Caki2 (cell line): ENCODE measurements at regions not wholly inside any gene's neighbourhood (a gene's known extent, or its start where the extent isn't known, plus 50 kb on each side); places are given as distances from the start of the nearest gene placed in this dataset.

Experiments
- DNase-seq: peaks from one replicate; pipeline ENCODE4 v3.0.0-alpha.2; 2015; ENCODE audit warnings: low read depth
- in situ Hi-C: cut with HindIII; loops from 2 replicates; pipeline ENCODE4 v1.10.0; 2016; ENCODE audit warnings: low sequenced_read_pairs, low pct_unique_long_range_greater_than_20kb, mixed read lengths

DNA sequence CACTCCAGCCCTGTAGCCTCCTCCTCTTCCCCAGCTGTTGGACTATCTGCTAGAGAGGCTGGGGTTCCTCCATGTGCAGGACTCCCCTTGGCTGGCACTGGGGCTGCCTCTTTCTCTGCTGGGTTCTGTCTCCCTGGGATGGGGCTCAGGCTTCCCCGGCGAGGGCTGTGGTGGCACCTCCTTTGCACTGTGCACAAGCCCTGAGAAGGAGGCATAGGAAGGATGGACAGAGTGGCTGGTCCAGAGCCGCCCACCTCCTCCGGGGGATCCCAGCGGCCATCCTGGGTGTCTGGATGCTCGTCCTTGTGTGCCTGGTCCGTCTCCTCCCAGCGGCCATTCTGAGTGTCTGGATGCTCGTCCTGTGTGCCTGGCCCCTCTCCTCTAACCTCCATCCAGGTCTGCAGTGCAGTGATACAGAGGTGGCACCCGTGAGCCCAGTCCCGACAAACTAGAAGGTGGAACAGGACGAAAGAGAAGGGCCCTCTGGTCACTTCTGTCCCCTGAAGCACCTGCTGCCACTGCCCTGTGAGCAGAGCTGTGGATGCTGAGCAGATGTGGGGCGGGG is 633.7 kb downstream of the BRD1 start:
- DNase-seq = no peak
- in situ Hi-C loops = no loop called here

DNA sequence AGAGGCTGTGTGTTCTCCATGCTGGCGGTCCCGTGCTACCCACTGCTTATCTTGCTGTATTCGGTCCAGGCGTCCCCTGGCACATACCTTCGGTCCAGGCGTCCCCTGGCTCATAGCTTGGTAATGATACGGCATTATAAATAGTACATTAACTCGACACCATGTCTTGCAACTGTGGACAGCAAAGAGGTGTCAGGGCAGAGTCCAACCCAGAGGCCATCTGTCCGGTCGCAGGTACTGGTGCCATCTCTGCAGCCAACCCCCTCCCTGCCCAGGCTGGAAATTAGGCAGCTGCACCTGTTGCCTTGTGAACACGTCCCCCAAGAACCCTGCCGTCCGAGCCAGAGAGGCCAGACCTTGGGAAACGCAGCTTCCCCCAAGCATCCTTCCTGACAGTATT is 634.3 kb downstream of the BRD1 start:
- DNase-seq = no peak
- in situ Hi-C loops = no loop called here

DNA sequence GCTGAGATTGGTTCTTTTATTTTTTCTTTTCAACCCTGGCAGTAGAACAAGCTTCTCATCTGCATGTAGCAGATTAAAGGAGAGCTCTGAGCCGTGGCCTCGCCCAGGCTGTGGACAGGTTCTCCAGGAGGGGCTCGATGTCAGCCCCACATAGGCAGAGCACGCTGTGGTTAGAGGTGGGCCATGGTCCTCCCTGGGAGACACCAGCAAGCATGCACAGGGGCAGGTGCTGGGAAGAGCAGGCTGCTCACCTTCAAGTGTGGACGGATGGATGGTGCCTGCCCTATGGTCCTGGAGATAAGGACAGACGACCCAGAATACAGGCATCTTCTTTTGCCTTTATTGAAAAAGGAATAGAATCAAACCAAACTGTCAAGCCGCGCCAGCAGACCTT is 634.8 kb downstream of the BRD1 start:
- DNase-seq = no peak
- in situ Hi-C loops = no loop called here

DNA sequence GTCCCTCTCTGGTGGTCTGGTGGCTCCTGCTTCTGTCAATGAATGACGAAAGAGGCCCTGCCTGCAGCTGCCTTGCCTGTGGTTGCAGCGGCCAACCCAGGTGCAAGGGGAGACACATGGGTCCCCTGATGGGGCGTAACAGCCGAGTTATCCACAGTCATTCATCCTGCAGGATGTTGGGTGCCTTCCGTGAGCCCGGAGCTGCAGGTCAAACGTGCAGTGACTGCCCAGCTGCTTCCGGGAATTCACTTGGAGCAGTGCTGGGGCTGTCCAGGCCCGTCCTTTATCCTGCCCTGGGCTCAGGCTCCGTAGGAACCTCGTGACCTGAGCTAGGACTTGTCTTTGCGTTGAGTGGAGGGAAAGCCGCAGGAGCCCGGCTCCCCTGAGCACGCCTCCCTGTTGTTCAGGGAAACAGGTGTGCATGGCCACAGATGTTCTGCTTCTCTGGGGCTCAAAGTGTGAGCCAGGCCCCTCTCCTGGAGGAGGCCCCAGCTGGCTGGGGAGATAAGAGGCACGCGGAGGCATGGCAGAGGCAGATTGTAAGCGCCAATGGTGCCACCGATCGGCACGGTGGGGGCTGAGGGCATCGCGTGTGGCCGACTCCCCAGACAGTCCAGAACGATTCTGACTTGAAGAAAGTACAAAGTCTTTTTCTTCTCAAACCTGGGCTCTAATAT is 635.4 kb downstream of the BRD1 start:
- no peak for DNase-seq
- in situ Hi-C loops = no loop called here

DNA sequence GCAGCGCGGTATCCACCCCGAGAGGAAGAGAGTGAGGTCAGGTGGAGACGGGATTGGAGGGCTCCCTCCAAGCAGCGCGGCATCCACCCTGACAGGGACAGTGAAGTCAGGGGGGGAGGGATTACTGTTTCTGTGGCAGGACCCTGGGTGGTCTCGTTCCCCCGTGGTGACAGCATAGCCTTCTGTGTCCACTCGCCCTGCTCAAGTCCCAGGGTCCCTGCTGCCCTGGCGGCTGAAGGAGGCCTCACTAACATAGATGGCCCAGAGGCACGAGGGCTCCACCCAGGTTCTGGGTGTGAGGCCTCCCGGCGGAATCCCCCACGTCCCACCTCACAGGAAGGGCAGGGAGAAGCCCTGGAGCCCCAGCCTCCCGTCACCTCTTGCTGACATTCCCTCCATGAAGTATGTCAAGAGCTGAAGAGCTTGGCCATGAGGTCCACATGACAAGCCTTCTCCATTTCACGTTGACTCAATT is 636.1 kb downstream of the BRD1 start:
- in situ Hi-C loops = no loop called here
- no peak for DNase-seq

DNA sequence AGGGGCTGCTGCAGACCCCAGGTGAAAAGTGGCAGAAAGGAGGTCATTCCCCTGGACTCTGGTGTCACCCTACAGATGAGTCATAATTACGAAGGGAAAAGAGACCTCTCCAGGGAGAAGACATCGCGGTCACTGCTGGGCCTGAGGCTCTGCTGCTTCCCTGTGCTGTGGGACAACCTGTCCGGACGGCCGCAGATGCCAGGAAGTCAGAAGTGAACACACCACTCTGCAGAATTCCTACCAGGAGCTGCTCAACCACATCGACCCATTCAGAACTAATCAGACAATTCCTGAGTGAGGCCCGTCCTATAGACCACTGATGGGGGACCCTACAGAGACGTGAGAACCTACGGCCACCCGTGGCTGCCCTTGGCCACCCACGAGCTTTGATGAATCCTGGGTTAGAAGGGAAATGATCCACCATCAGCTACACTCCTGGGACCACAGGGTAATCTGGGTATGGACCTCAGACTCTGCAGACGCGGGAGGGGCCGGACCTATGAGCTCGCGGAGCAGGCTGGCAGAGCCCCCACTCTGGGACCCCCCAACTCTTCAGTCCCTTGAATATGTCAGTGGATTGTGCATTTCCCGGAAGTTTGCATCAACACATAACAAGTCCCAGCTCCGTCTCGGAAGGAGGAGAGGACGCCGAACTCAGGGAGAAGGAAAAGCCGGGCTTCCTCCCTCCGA is 636.7 kb downstream of the BRD1 start:
- in situ Hi-C loops = no loop called here

DNA sequence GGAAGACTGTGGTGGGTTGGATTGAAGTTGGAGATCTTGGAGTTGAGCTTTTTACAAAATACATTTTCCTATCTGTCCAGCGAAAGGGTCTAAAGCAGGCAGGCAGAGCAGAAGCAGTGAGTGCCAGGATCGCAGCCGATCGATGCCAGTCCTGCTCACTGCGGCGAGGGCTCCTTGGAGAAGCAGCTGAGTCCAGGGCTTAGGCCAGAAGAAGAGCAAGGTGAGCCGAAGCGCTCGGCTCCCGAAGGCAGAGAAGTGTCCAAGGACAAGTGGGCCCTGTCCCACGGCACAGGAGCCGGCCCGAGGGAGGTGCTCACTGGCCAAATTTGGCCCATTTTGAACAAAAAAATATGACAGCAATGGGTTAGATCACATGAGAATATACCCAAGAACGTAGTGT is 637.8 kb downstream of the BRD1 start:
- DNase-seq = no peak
- in situ Hi-C loops = no loop called here

More for the DNA sequence above, 636.7 kb downstream of the BRD1 start:
- no peak for DNase-seq

DNA sequence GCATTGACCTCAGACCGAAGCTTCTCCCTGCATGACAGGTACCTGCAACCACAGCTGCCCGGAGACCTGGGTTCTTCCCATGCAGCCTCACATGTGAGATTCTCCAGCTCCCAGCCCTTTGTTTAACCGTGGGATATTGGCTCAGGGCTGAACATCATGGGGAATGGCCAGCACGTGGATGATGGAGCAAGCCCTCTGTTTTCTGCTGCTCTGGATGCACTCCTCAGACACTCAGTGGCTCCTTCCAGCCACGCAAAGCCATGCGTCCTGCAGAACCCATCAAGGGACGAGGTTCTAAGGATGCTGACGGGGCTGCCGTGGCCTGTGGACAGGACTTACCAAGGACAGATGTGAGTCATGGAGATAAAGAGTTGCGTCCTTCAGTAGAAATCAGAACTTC is 639.1 kb downstream of the BRD1 start:
- DNase-seq = no peak
- in situ Hi-C loops = no loop called here

DNA sequence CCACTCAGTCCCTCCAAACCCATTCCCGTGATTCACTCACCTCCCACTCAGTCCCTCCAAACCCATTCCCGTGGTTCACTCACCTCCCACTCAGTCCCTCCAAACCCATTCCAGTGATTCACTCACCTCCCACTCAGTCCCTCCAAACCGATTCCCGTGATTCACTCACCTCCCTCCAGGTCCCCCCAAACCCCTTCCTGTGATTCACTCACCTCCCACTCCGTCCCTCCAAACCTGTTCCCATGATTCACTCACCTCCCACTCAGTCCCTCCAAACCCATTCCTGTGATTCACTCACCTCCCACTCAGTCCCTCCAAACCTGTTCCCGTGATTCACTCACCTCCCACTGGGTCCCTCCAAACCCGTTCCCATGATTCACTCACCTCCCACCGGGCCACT is 639.6 kb downstream of the BRD1 start:
- in situ Hi-C loops = no loop called here
- DNase-seq = no peak

DNA sequence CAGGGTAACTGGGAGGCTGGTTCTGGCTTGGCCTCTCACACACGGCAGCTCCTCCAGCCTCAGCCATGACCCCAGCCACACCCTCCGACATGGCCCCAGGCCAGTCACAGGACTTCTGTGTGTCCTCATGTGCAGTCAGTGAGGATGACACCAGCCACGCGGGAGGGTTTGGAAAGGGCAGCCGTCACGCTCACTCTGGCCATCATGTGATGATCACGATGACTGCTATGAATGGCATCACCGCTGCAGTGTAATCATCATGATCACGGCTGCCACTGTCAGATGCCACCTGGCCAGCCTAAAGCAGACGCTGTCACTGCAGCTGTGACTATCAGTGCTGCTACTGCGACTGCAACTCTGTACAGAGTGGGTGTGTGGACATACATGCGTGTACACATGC is 640.9 kb downstream of the BRD1 start:
- DNase-seq = peak; percentile 38
- in situ Hi-C loops = no loop called here

DNA sequence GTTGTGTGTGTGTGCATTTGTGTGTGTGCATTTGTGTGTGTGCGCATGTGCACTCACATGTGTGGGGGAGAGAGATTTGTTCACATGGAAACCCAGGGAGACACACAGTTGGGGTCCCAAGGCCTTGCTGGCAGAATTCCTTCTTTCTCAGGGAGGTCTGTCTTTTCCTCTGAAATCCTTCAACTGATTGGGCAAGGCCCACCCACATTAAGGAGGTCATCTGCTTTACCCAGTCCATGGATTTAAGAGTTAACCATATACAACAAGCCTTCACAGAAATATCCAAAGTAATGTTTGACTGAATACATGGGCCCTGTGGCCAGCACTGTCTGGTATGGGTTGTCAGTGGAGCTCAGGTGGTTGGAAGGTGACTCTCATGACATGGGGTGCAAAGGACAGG is 641.4 kb downstream of the BRD1 start:
- DNase-seq = no peak
- in situ Hi-C loops = no loop called here

DNA sequence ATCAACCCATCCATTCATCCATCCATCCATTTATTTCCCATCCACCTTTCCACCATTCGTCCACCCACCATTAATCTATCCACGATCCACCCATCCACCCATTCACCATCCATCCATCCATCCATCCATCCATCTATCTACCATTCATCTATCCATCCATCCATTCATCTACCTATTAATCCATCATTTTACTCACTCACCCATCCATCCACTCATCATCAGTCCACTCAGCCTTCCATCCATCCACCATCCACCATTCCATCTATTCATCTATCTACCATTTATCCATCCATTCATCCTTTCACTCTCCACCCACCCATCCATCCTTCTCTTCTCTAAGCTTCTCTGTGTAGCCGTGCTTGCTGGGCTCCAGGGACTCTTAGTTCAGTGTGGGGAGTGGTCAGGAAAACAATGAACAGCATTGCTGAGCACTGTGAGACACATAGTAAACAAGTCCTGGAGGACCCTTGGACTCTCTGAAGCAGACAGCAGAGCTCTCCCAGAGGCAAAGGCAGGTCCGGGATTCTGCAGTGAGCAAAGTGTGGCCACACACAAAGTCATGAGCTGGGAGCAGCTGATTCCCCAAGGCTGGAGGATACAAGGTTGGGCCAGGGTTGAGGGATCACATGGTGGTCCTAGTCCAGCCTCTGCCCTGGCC is 642.2 kb downstream of the BRD1 start:
- in situ Hi-C loops = no loop called here
- no peak for DNase-seq

DNA sequence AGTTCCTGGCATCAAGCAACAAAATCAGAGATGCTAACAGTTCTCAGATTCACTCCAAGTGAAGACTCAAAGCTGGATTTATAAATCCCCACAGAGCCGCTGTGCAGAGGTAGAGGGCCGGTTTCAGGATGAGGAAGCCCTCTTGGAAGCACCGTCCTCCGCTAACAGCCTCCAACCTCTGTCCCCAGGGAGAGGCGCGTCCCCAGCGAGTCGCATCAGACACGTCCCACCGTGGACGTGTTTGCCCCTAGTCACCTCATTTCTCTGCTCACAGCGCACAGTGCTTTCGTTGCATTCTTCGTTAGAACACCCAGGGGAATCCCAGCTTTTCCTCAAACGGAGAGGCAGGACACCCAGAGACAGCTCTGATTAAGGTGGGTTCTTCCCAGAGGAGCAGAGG is 642.9 kb downstream of the BRD1 start:
- in situ Hi-C loops = no loop called here
- no peak for DNase-seq

DNA sequence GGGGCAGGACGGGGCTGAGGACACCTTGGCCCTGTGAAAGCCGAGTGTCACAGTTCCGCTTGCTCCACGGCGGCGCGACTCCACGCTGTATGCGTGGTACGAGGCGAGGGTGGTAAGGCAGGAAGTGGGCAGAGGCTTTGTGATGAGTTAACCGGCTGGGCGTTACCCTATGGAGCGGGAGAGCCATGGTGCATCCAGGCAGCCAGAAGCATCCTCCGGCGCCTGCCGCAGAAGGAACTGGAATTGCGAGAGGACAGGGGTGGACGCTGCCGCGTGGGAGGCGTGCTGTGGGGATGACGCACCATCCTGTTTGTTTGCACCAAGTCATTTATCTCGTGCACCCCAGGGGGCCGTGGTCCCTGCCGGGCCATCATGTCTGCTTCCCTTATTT is 643.9 kb downstream of the BRD1 start:
- in situ Hi-C loops = no loop called here
- DNase-seq = no peak

DNA sequence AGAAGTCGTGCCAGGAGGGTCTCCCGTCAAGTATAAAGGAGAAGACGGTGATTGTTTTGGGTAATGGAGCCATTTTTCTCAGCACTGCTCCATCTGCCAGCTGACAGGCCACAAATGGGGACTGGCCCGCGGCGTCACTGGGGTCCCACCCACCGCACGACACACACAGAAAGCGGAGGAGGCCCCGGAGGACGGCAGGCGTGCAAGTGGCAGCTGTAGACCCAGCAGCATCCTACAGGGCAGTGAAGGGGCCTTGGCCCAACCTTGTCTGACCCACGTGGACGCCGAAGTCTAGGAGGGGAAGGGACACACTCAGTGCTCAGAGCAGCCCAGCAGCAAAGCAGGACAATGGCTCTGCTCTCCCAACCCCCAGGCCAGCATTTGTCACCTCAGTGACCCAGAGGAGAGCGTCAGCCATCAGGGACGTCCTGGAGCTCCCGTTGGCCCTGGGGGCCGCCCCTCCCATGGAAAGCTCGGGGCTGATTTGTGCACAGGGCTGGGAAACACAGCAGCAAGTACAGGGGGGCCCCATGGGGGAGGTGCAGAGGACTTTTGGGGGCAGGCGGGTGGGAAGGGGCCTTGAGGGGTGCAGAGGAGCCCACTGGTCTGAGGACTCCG is 644.4 kb downstream of the BRD1 start:
- in situ Hi-C loops = no loop called here

DNA sequence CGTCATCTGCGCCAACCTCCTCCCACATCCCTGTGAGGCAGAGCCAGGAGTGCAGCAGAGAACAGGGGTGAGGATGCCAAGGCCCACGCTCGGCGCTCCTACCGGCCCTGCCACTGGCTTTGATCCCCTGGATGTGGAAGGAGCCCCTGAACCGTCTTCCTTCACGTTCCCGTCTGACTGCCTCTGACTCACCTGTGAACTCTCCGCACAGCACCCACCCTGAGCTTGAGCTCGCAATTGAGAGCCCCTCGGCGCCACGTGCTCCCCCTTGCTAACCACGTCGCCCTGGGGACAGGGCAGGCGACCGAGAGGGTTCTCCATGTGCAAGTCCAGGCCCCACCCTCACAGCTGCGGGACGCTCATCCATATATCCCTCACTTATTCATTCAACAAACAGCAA is 645.3 kb downstream of the BRD1 start:
- DNase-seq = no peak
- in situ Hi-C loops = no loop called here

More for the DNA sequence above, 644.4 kb downstream of the BRD1 start:
- no peak for DNase-seq

DNA sequence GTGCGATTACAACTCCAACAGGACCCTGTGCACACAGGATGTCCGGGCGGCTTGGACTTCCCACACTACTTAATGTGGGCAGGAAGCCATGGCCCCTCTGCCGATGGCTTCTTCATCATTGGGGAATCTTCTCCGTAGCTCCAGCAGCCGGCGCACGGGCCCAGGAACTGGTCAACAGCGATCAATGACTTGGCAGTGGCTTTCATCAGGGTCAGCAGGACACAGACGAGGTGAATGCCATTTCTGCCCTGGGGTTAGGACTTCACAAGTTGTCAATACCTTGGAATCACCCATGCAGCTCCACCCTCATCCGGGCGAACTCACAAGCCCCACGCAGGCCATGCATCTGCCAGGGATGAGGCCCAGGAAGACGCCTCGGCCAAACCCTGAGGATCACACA is 645.7 kb downstream of the BRD1 start:
- no peak for DNase-seq
- in situ Hi-C loops = no loop called here

DNA sequence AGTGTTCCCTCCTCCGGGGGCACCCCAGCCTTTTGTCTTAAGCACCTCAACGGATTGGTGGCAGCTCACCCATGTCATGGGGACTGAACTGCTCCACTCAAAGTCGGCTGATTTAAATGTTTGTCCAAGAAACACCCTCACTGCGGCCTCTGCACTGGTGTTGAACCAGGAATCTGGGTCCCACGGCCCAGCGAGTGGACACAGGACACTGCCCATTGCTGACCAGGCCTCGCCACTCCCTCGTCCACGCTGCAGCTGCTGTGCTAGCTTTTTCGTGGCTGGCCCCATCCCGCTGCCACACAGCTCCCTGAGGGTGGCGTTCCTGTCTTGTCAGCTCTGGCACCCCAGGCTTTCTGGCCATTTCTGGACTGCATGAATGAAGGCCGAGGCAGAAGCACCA is 646.2 kb downstream of the BRD1 start:
- DNase-seq = no peak
- in situ Hi-C loops = no loop called here

DNA sequence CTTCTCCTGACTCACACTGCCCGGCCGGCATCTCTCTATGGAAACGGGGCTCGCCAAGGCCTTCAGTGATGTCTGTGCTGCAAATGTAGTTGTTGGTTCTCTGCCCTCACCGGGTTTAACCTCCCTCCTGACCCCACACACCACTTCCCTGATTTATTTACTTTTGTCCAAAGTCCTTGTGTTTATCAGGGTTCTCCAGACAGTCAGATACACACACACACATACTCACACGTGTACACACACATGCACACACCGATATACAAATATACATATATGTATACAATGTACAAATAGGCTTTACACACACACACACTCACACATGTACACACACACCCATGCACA is 647.0 kb downstream of the BRD1 start:
- DNase-seq = no peak
- in situ Hi-C loops = no loop called here
